WTC11 (cell line): ENCODE measurements at regions not wholly inside any gene's neighbourhood (a gene's known extent, or its start where the extent isn't known, plus 50 kb on each side); places are given as distances from the start of the nearest gene placed in this dataset.

Experiments used
- ATAC-seq: fragments of 200-7000 bp; cut with Tn5 transposase; 2 replicates; pipeline ENCODE4 v1.10.0; 2021; ENCODE audit warnings: mild to moderate bottlenecking, moderate library complexity
- CTCF ChIA-PET: fragments of 300-600 bp; sonication (Branson Sonifier 250); formaldehyde crosslinking; loops from one replicate; lab custom pipeline; 2021; ENCODE audit warnings: antibody characterized with exemption; lab: Charles Lee
- POLR2A ChIA-PET: fragments of 350-600 bp; sonication (Branson Sonifier 250); formaldehyde crosslinking; loops from one replicate; lab custom pipeline; 2021; ENCODE audit warnings: antibody characterized with exemption; lab: Charles Lee
- DNase-seq: peaks from one replicate; pipeline ENCODE4 v3.0.0; 2021; ENCODE audit warnings: low spot score
- H3K27ac Mint-ChIP-seq: 2 replicates; pipeline ENCODE4 v1.8.0; 2021; ENCODE audit warnings: mixed read lengths
- H3K27me3 Mint-ChIP-seq: 2 replicates; pipeline ENCODE4 v1.8.0; 2021; ENCODE audit warnings: low read depth, mild to moderate bottlenecking, moderate library complexity, mixed read lengths
- H3K36me3 Mint-ChIP-seq: 2 replicates; pipeline ENCODE4 v1.8.0; 2021; ENCODE audit warnings: mixed read lengths
- H3K4me1 Mint-ChIP-seq: 2 replicates; pipeline ENCODE4 v1.8.0; 2022; ENCODE audit warnings: mixed read lengths
- H3K4me3 Mint-ChIP-seq: 2 replicates; pipeline ENCODE4 v1.8.0; 2021; ENCODE audit warnings: mild to moderate bottlenecking, moderate library complexity, mixed read lengths
- H3K9me3 Mint-ChIP-seq: 2 replicates; pipeline ENCODE4 v1.8.0; 2021; ENCODE audit warnings: mixed read lengths
- ATF1 ChIP-seq: sonication (generic); formaldehyde crosslinking; IDR thresholded peaks from 2 replicates; pipeline ENCODE4 v1.8.1; 2023; ENCODE audit warnings: mild to moderate bottlenecking, moderate library complexity, missing genetic modification reagents
- CREM ChIP-seq: sonication (generic); formaldehyde crosslinking; IDR thresholded peaks from 2 replicates; pipeline ENCODE4 v1.8.1; 2022; ENCODE audit warnings: mild to moderate bottlenecking, missing genetic modification reagents, moderate library complexity
- CTCF ChIP-seq: fragments of 200-600 bp; IDR thresholded peaks from 2 replicates; pipeline ENCODE4 v1.8.0; 2022; ENCODE audit warnings: antibody characterized with exemption
- ETV6 ChIP-seq: sonication (generic); formaldehyde crosslinking; IDR thresholded peaks from 2 replicates; pipeline ENCODE4 v1.8.1; 2022; ENCODE audit warnings: mild to moderate bottlenecking, missing genetic modification reagents
- FOXJ3 ChIP-seq: sonication (generic); formaldehyde crosslinking; IDR thresholded peaks from 2 replicates; pipeline ENCODE4 v1.9.0; 2021; ENCODE audit warnings: missing genetic modification reagents, mild to moderate bottlenecking, borderline replicate concordance
- FOXK1 ChIP-seq: sonication (generic); formaldehyde crosslinking; IDR thresholded peaks from 2 replicates; pipeline ENCODE4 v1.8.0; 2022; ENCODE audit warnings: mild to moderate bottlenecking, moderate library complexity, missing genetic modification reagents
- FOXP4 ChIP-seq: sonication (generic); formaldehyde crosslinking; IDR thresholded peaks from 2 replicates; pipeline ENCODE4 v1.8.0; 2022; ENCODE audit warnings: mild to moderate bottlenecking, missing genetic modification reagents
- NFATC4 ChIP-seq: fragments of 250-450 bp; sonication (Bioruptor Pico); IDR thresholded peaks from 2 replicates; pipeline ENCODE4 v1.9.0; 2021; ENCODE audit warnings: mild to moderate bottlenecking
- NR1H2 ChIP-seq: sonication (generic); formaldehyde crosslinking; IDR thresholded peaks from 2 replicates; pipeline ENCODE4 v1.9.0; 2021; ENCODE audit warnings: mild to moderate bottlenecking, moderate library complexity, missing genetic modification reagents
- NR2C2 ChIP-seq: sonication (generic); formaldehyde crosslinking; IDR thresholded peaks from 2 replicates; pipeline ENCODE4 v1.8.0; 2022; ENCODE audit warnings: mild to moderate bottlenecking, missing genetic modification reagents
- RELA ChIP-seq: sonication (generic); formaldehyde crosslinking; IDR thresholded peaks from 2 replicates; pipeline ENCODE4 v1.8.1; 2022; ENCODE audit warnings: missing genetic modification reagents, mild to moderate bottlenecking, borderline replicate concordance
- SP1 ChIP-seq: sonication (generic); formaldehyde crosslinking; conservative IDR thresholded peaks from 2 replicates; pipeline ENCODE4 v1.8.1; 2022; ENCODE audit warnings: missing genetic modification reagents
- TEAD1 ChIP-seq: sonication (generic); formaldehyde crosslinking; IDR thresholded peaks from 2 replicates; pipeline ENCODE4 v1.8.0; 2022; ENCODE audit warnings: mild to moderate bottlenecking, missing genetic modification reagents
- USF2 ChIP-seq: sonication (generic); formaldehyde crosslinking; IDR thresholded peaks from 2 replicates; pipeline ENCODE4 v1.8.1; 2023; ENCODE audit warnings: mild to moderate bottlenecking, missing genetic modification reagents, moderate library complexity
- ZBTB21 ChIP-seq: sonication (generic); formaldehyde crosslinking; IDR thresholded peaks from 2 replicates; pipeline ENCODE4 v1.8.1; 2023; ENCODE audit warnings: mild to moderate bottlenecking, missing genetic modification reagents, borderline replicate concordance
- ZBTB43 ChIP-seq: sonication (generic); formaldehyde crosslinking; IDR thresholded peaks from 2 replicates; pipeline ENCODE4 v1.8.1; 2023; ENCODE audit warnings: mild to moderate bottlenecking, missing genetic modification reagents
- ZMAT4 ChIP-seq: fragments of 250-450 bp; sonication (Bioruptor Pico); IDR thresholded peaks from 2 replicates; pipeline ENCODE4 v1.9.0; 2021; ENCODE audit warnings: mild to moderate bottlenecking
- ZNF121 ChIP-seq: sonication (generic); formaldehyde crosslinking; IDR thresholded peaks from 2 replicates; pipeline ENCODE4 v1.8.0; 2023; ENCODE audit warnings: missing genetic modification reagents
- ZNF263 ChIP-seq: sonication (generic); formaldehyde crosslinking; IDR thresholded peaks from 2 replicates; pipeline ENCODE4 v1.8.1; 2022; ENCODE audit warnings: low read depth, mild to moderate bottlenecking, moderate library complexity, missing genetic modification reagents
- ZNF396 ChIP-seq: fragments of 250-450 bp; sonication (Bioruptor Pico); IDR thresholded peaks from 2 replicates; pipeline ENCODE4 v1.8.0; 2021; ENCODE audit warnings: mild to moderate bottlenecking, moderate library complexity, borderline replicate concordance
- TF ChIP-seq, protein P1 (sequence below): sonication (generic); formaldehyde crosslinking; IDR thresholded peaks from 2 replicates; pipeline ENCODE4 v1.8.1; 2022; ENCODE audit warnings: mild to moderate bottlenecking, missing genetic modification reagents, moderate library complexity, borderline replicate concordance
- TF ChIP-seq, protein P2 (sequence below): fragments of 250-450 bp; sonication (Bioruptor Pico); IDR thresholded peaks from 2 replicates; pipeline ENCODE4 v2.1.2; 2022; ENCODE audit warnings: mild to moderate bottlenecking, moderate library complexity
- TF ChIP-seq, protein P3 (sequence below): fragments of 250-450 bp; sonication (Bioruptor Pico); IDR thresholded peaks from 2 replicates; pipeline ENCODE4 v1.9.0; 2021; ENCODE audit warnings: moderate library complexity, mild to moderate bottlenecking, inconsistent platforms, borderline replicate concordance

DNA sequence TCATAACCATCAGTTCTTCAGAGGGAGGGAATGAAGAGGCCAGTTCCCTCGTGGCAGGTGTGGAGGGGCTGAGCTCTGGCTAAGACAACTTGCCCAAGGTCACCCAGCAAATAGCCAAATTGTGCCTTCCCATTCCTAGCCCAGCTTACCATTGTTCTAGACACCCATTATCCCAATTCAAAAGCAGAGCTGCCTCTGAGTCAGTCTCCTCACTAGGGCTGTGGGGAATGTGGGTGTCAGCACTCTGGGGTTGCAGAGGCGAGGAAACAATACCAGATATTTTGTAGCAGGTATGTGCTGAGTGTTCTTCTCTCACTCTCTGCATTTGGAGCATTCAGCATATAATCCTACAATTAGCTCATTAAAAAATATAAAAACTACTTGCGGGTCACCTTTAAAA is 270.8 kb downstream of the PSAT1 start:
- no peak for TF ChIP-seq ZNF263 (CRISPR knock-in tag)
- no peak for TF ChIP-seq NFATC4 (CRISPR knock-in tag)
- no peak for TF ChIP-seq ZNF396 (CRISPR knock-in tag)
- TF ChIP-seq NR2C2 (CRISPR knock-in tag): no peak
- no peak for TF ChIP-seq TEAD1 (CRISPR knock-in tag)
- TF ChIP-seq ZBTB43: no peak
- no peak for TF ChIP-seq FOXP4 (CRISPR knock-in tag)
- no peak for TF ChIP-seq SP1 (CRISPR knock-in tag)
- no peak for TF ChIP-seq ZMAT4 (CRISPR knock-in tag)
- TF ChIP-seq CTCF: no peak
- TF ChIP-seq, protein P1, sequence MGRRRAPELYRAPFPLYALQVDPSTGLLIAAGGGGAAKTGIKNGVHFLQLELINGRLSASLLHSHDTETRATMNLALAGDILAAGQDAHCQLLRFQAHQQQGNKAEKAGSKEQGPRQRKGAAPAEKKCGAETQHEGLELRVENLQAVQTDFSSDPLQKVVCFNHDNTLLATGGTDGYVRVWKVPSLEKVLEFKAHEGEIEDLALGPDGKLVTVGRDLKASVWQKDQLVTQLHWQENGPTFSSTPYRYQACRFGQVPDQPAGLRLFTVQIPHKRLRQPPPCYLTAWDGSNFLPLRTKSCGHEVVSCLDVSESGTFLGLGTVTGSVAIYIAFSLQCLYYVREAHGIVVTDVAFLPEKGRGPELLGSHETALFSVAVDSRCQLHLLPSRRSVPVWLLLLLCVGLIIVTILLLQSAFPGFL: no peak
- no peak for TF ChIP-seq ATF1 (CRISPR knock-in tag)
- TF ChIP-seq, protein P2, sequence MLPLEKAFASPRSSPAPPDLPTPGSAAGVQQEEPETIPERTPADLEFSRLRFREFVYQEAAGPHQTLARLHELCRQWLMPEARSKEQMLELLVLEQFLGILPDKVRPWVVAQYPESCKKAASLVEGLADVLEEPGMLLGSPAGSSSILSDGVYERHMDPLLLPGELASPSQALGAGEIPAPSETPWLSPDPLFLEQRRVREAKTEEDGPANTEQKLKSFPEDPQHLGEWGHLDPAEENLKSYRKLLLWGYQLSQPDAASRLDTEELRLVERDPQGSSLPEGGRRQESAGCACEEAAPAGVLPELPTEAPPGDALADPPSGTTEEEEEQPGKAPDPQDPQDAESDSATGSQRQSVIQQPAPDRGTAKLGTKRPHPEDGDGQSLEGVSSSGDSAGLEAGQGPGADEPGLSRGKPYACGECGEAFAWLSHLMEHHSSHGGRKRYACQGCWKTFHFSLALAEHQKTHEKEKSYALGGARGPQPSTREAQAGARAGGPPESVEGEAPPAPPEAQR (CRISPR knock-in tag): no peak
- TF ChIP-seq RELA (CRISPR knock-in tag): no peak
- TF ChIP-seq NR1H2 (CRISPR knock-in tag): no peak
- TF ChIP-seq ETV6 (CRISPR knock-in tag): no peak
- TF ChIP-seq ZNF121 (CRISPR knock-in tag): no peak
- no peaks in the 10 kb centered on the region for H3K36me3 Mint-ChIP-seq
- no peaks in the 10 kb centered on the region for H3K27me3 Mint-ChIP-seq
- peaks cover 6% of the 10 kb centered on the region; the same call in 1 of the 2 replicates for H3K9me3 Mint-ChIP-seq
- H3K4me3 Mint-ChIP-seq: no peak overlapping the region
- ChIA-PET CTCF (no interaction called here), POLR2A (no interaction called here)
- ATAC-seq (peak; percentile 58), DNase-seq (no peak)
- peaks cover 13% of the 10 kb centered on the region for H3K4me1 Mint-ChIP-seq
- H3K27ac Mint-ChIP-seq: no peak overlapping the region

DNA sequence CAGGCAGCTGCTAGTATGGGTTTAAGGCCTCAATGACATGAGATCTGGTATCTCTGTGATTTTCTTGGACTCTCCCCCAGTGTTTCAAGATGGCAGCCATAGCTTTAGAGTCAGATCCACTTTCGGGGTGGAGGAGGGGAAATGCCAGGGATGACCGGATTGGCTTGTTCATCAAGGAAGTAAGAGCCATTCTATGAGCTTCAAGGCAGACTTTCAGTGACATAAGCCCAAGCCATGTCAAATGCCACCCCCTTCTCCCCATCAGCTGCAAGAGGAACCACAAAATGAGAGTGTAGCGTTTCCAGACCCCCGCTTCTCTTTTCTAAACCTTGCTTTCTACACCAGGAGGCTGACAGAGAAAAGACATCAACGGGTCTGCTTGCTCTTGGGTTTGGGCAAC is 271.8 kb downstream of the PSAT1 start:
- CTCF ChIA-PET: no interaction called here
- no peak for ATAC-seq
- no peak for DNase-seq
- no peaks in the 10 kb centered on the region for H3K27me3 Mint-ChIP-seq
- no peak overlapping the region for H3K4me3 Mint-ChIP-seq
- H3K9me3 Mint-ChIP-seq: peaks cover 6% of the 10 kb centered on the region; the same call in 1 of the 2 replicates
- H3K4me1 Mint-ChIP-seq: peaks cover 19% of the 10 kb centered on the region
- no peaks in the 10 kb centered on the region for H3K36me3 Mint-ChIP-seq
- POLR2A ChIA-PET: interaction anchor here (0.6 kb wide), 1 partner anchor 554 kb away, joined by 8 read pairs; no protein-coding TSS in a partner anchor
- TF ChIP-seq USF2 (no peak), FOXJ3 (CRISPR knock-in tag) (no peak), NFATC4 (CRISPR knock-in tag) (no peak), CREM (CRISPR knock-in tag) (no peak), ZBTB21 (CRISPR knock-in tag) (no peak), NR1H2 (CRISPR knock-in tag) (no peak), FOXK1 (no peak)
- TF ChIP-seq, protein P3, sequence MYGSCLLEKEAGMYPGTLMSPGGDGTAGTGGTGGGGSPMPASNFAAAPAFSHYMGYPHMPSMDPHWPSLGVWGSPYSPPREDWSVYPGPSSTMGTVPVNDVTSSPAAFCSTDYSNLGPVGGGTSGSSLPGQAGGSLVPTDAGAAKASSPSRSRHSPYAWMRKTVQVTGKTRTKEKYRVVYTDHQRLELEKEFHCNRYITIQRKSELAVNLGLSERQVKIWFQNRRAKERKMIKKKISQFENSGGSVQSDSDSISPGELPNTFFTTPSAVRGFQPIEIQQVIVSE (CRISPR knock-in tag): no peak
- no peak overlapping the region for H3K27ac Mint-ChIP-seq
